Natural killer cell (primary cell): ENCODE measurements at regions not wholly inside any gene's neighbourhood (a gene's known extent, or its start where the extent isn't known, plus 50 kb on each side); places are given as distances from the start of the nearest gene placed in this dataset.

Experiments used
- ATAC-seq, 3 donors: fragments of 150-1000 bp in 2 of 3; fragments of 200-7000 bp in 1 of 3; cut with Tn5 transposase; 1 replicate in 1 of 3; 2 replicates in 2 of 3; pipeline ENCODE4 v1.10.0; 2021; ENCODE audit warnings: mild to moderate bottlenecking in 2 of 3, moderate library complexity in 2 of 3
- DNase-seq, 2 donors: peaks; one replicate each; pipeline versions ENCODE4 v3.0.0 to v3.0.0-alpha.2; 2013 to 2021; ENCODE audit warnings: mixed read lengths in 1 of 2
- H3K27ac ChIP-seq: one replicate; pipeline ENCODE4 v1.5.1; 2013; ENCODE audit warnings: mild to moderate bottlenecking, low read length
- H3K27me3 ChIP-seq: one replicate; pipeline ENCODE4 v1.6.1; 2013; ENCODE audit warnings: low read length; ENCODE audit not compliant: control insufficient read depth, insufficient read depth
- H3K36me3 ChIP-seq: one replicate; pipeline ENCODE4 v1.6.1; 2013; ENCODE audit warnings: low read length; ENCODE audit not compliant: control insufficient read depth, insufficient read depth
- H3K4me1 ChIP-seq: one replicate; pipeline ENCODE4 v1.6.1; 2013; ENCODE audit warnings: low read length; ENCODE audit not compliant: control insufficient read depth, insufficient read depth
- H3K4me3 ChIP-seq: one replicate; pipeline ENCODE4 v1.5.1; 2013; ENCODE audit warnings: low read length
- H3K9me3 ChIP-seq: one replicate; pipeline ENCODE4 v1.6.1; 2013; ENCODE audit warnings: low read length; ENCODE audit not compliant: control insufficient read depth, insufficient read depth
- H3K27ac Mint-ChIP-seq, 2 donors: one replicate each; pipeline ENCODE4 v1.8.0; 2022; ENCODE audit warnings: mild to moderate bottlenecking in 2 of 2, mixed read lengths in 2 of 2, moderate library complexity in 1 of 2
- H3K27me3 Mint-ChIP-seq, 2 donors: one replicate each; pipeline ENCODE4 v1.8.0; 2022; ENCODE audit warnings: low read depth in 2 of 2, mixed read lengths in 2 of 2
- H3K36me3 Mint-ChIP-seq: one replicate; pipeline ENCODE4 v1.8.0; 2022; ENCODE audit warnings: mixed read lengths
- H3K4me1 Mint-ChIP-seq, 2 donors: one replicate each; pipeline ENCODE4 v1.8.0; 2022; ENCODE audit warnings: mixed read lengths in 2 of 2
- H3K4me3 Mint-ChIP-seq: one replicate; pipeline ENCODE4 v1.8.0; 2022; ENCODE audit warnings: mild to moderate bottlenecking, moderate library complexity, mixed read lengths
- H3K9me3 Mint-ChIP-seq, 2 donors: one replicate each; pipeline ENCODE4 v1.8.0; 2022; ENCODE audit warnings: mixed read lengths in 2 of 2
- WGBS: methylation state at CpG from one replicate; pipeline ENCODE4 v1.1.7; 2013; ENCODE audit warnings: missing lambda C conversion rate; ENCODE audit not compliant: insufficient coverage; 5-methylcytosine and 5-hydroxymethylcytosine counted together
- intact Hi-C: fragments of 100-400 bp; cut with micrococcal nuclease; formaldehyde crosslinking; loops from one replicate; pipeline ENCODE4 v1.14.2; 2022
- TF ChIP-seq, protein P1 (sequence below): fragments of 200-600 bp; IDR thresholded peaks from one replicate; pipeline ENCODE4 v1.8.0; 2022; ENCODE audit warnings: antibody characterized with exemption

- ATAC-seq (no peak), DNase-seq (no peak)
- Histone ChIP-seq H3K4me1 (no peaks in the 10 kb centered on the region), H3K36me3 (no peaks in the 10 kb centered on the region), H3K9me3 (no peaks in the 10 kb centered on the region), H3K27ac (no peak overlapping the region), H3K27me3 (no peaks in the 10 kb centered on the region), H3K4me3 (no peak overlapping the region)
- Mint-ChIP-seq H3K27ac (no peak overlapping the region), H3K4me3 (no peak overlapping the region), H3K36me3 (no peaks in the 10 kb centered on the region), H3K4me1 (no peaks in the 10 kb centered on the region), H3K9me3 (no peaks in the 10 kb centered on the region), H3K27me3 (peaks cover 0 to 2% of the 10 kb centered on the region in 2 donors)
- TF ChIP-seq, protein P1, sequence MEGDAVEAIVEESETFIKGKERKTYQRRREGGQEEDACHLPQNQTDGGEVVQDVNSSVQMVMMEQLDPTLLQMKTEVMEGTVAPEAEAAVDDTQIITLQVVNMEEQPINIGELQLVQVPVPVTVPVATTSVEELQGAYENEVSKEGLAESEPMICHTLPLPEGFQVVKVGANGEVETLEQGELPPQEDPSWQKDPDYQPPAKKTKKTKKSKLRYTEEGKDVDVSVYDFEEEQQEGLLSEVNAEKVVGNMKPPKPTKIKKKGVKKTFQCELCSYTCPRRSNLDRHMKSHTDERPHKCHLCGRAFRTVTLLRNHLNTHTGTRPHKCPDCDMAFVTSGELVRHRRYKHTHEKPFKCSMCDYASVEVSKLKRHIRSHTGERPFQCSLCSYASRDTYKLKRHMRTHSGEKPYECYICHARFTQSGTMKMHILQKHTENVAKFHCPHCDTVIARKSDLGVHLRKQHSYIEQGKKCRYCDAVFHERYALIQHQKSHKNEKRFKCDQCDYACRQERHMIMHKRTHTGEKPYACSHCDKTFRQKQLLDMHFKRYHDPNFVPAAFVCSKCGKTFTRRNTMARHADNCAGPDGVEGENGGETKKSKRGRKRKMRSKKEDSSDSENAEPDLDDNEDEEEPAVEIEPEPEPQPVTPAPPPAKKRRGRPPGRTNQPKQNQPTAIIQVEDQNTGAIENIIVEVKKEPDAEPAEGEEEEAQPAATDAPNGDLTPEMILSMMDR = no peak
- intact Hi-C loops = no loop called here
- WGBS = 76% methylated on average over 4 of the region's 4 CpGs
Measured at GRCh38 chr4:10320130-10320529, 137.1 kb downstream of the ZNF518B start.

GRCh38 chr4:10317345-10317744, 139.9 kb downstream of the ZNF518B start:
- Histone ChIP-seq H3K27ac (no peak overlapping the region), H3K4me3 (no peak overlapping the region), H3K36me3 (no peaks in the 10 kb centered on the region), H3K9me3 (no peaks in the 10 kb centered on the region), H3K4me1 (no peaks in the 10 kb centered on the region), H3K27me3 (no peaks in the 10 kb centered on the region)
- DNase-seq (no peak), ATAC-seq (no peak)
- H3K4me3 Mint-ChIP-seq = no peak overlapping the region
- TF ChIP-seq, protein P1 = no peak
- 69% methylated on average over 2 of the region's 2 CpGs for WGBS
- intact Hi-C loops = no loop called here
- peaks cover 1 to 2% of the 10 kb centered on the region in 2 donors for H3K27me3 Mint-ChIP-seq
- H3K9me3 Mint-ChIP-seq = no peaks in the 10 kb centered on the region
- no peaks in the 10 kb centered on the region for H3K36me3 Mint-ChIP-seq
- no peaks in the 10 kb centered on the region for H3K4me1 Mint-ChIP-seq
- no peak overlapping the region for H3K27ac Mint-ChIP-seq

- WGBS = 81% methylated on average over 3 of the region's 3 CpGs
- H3K27me3 Mint-ChIP-seq = peaks cover 0 to 6% of the 10 kb centered on the region in 2 donors
Measured at GRCh38 chr4:10316851-10317250, 140.4 kb downstream of the ZNF518B start.

GRCh38 chr4:10315638-10316037, 141.6 kb downstream of the ZNF518B start:
- no peak overlapping the region for H3K27ac Mint-ChIP-seq
- peaks cover 3 to 12% of the 10 kb centered on the region in 2 donors for H3K27me3 Mint-ChIP-seq
- no peaks in the 10 kb centered on the region for H3K36me3 ChIP-seq
- ATAC-seq = no peak
- H3K9me3 Mint-ChIP-seq = no peaks in the 10 kb centered on the region
- H3K9me3 ChIP-seq = no peaks in the 10 kb centered on the region
- no peak overlapping the region for H3K27ac ChIP-seq
- intact Hi-C loops = no loop called here
- no peak overlapping the region for H3K4me3 Mint-ChIP-seq
- H3K4me3 ChIP-seq = no peak overlapping the region
- no peaks in the 10 kb centered on the region for H3K4me1 Mint-ChIP-seq
- no peaks in the 10 kb centered on the region for H3K4me1 ChIP-seq
- no peak for DNase-seq
- TF ChIP-seq, protein P1 = no peak
- 90% methylated on average over 4 of the region's 4 CpGs for WGBS
- no peaks in the 10 kb centered on the region for H3K36me3 Mint-ChIP-seq
- H3K27me3 ChIP-seq = no peaks in the 10 kb centered on the region

More at GRCh38 chr4:10316851-10317250, 140.4 kb downstream of the ZNF518B start:
- H3K27ac ChIP-seq = no peak overlapping the region
- H3K27me3 ChIP-seq = no peaks in the 10 kb centered on the region
- H3K4me3 Mint-ChIP-seq = no peak overlapping the region
- H3K36me3 Mint-ChIP-seq = no peaks in the 10 kb centered on the region
- H3K27ac Mint-ChIP-seq = no peak overlapping the region
- no peaks in the 10 kb centered on the region for H3K36me3 ChIP-seq
- H3K4me1 Mint-ChIP-seq = no peaks in the 10 kb centered on the region
- H3K4me1 ChIP-seq = no peaks in the 10 kb centered on the region
- ATAC-seq (no peak), DNase-seq (no peak)
- H3K4me3 ChIP-seq = no peak overlapping the region
- no peaks in the 10 kb centered on the region for H3K9me3 ChIP-seq
- intact Hi-C loops = no loop called here
- no peaks in the 10 kb centered on the region for H3K9me3 Mint-ChIP-seq
- TF ChIP-seq, protein P1 = no peak
